ENCODE measurements at regions not wholly inside any gene's neighbourhood (a gene's known extent, or its start where the extent isn't known, plus 50 kb on each side); places are given as distances from the start of the nearest gene placed in this dataset.

DNA sequence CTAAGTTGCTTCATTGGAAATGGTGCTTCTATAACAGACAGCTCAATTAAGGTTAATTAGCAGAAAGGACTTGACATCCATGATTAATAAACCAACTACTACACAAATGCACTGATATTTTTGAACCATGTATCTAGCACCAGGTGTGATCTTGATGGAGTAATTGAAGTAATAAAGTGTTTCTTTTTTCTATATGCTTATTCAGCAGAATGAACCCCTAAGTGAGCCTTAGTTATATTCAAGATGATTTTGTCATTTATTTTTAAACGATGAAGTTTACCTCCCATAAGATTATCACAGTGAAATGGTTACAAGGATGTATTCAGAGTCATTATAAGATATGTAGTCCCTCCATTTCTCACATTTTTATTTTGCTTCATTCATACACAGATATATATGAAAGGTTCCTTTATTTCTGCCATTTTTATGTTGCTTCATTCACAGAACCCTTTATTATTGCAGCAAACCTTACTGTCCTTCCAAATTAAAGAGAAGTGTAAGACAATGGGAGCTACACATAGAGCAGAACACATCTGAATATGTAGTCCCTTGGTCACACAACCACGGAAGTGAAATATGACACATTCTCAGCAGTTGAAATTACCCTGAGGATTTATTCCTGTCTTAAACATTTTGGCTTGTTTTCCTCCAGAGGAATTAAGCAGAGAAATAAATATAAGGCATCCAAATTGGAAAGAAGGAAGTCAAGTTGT, 295.0 kb downstream of the RAP2B start:
- H3K27ac ChIP-seq: no peak overlapping the region
- no peak for TF ChIP-seq CTCF (IDR thresholded peaks at IDR 0.05)
- TF ChIP-seq POLR2A (IDR thresholded peaks at IDR 0.05): no peak
- H3K4me3 ChIP-seq: no peak overlapping the region
- WGBS (ENCODE audit: insufficient coverage, low coverage, low lambda C conversion rate, missing lambda C conversion rate): 49% methylated on average over 2 of the region's 2 CpGs
- intact Hi-C loops (cut with DNase I): no loop called here
- no peak for DNase-seq
- ATAC-seq: no peak
- no peaks in the 10 kb centered on the region for H3K36me3 ChIP-seq
- no peaks in the 10 kb centered on the region for H3K4me1 ChIP-seq
- no peaks in the 10 kb centered on the region for H3K27me3 ChIP-seq
- no peaks in the 10 kb centered on the region for H3K9me3 ChIP-seq

- Histone ChIP-seq H3K4me3 (no peak overlapping the region), H3K4me1 (no peaks in the 10 kb centered on the region), H3K27me3 (no peaks in the 10 kb centered on the region), H3K9me3 (no peaks in the 10 kb centered on the region), H3K27ac (no peak overlapping the region), H3K36me3 (no peaks in the 10 kb centered on the region)
- no peak for DNase-seq
- WGBS (ENCODE audit: insufficient coverage, low coverage, low lambda C conversion rate, missing lambda C conversion rate): 39% methylated on average over 3 of the region's 3 CpGs
- intact Hi-C loops (cut with DNase I): no loop called here
- TF ChIP-seq CTCF (IDR thresholded peaks at IDR 0.05): no peak
- no peak for TF ChIP-seq POLR2A (IDR thresholded peaks at IDR 0.05)
- no peak for ATAC-seq
Observed at GRCh38 chr3:153458881-153459280, 296.9 kb downstream of the RAP2B start.

DNA sequence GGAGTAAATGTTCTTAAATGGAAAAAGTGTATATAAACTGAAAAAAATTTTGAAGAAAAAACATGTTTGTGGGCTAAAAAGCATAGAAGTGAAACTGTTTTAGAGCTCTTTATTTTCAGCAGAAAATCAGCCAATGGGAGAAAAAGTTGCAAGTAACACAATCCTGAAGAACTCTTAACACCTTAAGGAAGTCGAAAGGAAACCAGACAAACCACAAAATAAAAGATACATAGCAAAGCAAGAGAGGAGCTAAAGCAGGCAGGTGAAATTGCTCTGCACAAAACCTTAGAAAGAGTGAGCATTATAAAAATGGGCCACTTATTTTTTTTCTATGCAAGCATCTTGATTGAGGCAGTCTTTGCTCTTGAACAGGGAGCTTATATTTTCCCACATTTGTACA, 300.5 kb downstream of the RAP2B start:
- Histone ChIP-seq H3K4me1 (no peaks in the 10 kb centered on the region), H3K36me3 (no peaks in the 10 kb centered on the region), H3K27ac (no peak overlapping the region), H3K9me3 (no peaks in the 10 kb centered on the region), H3K4me3 (no peak overlapping the region), H3K27me3 (no peaks in the 10 kb centered on the region)
- ATAC-seq: no peak
- TF ChIP-seq CTCF (IDR thresholded peaks at IDR 0.05) (no peak), POLR2A (IDR thresholded peaks at IDR 0.05) (no peak)
- DNase-seq: no peak
- WGBS (ENCODE audit: insufficient coverage, low coverage, low lambda C conversion rate, missing lambda C conversion rate): 50% methylated on average over 1 of the region's 1 CpG
- intact Hi-C loops (cut with DNase I): no loop called here

DNA sequence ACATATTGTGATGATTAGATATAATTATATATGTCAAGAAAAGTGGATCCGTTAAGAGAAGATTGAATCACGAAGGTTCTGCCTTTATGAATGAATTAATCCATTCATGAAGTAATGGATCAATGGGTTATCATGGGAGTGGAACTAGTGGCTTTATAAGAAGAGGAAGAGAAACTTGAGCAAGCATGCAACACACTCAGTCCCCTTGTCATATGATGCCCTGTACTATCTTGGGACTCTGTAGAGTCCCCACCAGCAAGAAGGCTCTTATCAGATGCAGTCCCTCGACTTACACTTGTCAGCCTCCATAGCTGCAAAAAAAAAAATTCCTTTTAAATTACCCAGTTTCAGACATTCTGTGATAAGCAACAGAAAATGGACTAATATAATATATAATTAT, 301.9 kb downstream of the RAP2B start:
- ATAC-seq (peak in 3 of 4 donors; percentile 20 to 28 (median 23)), DNase-seq (no peak)
- H3K27ac ChIP-seq: no peak overlapping the region
- no peak overlapping the region for H3K4me3 ChIP-seq
- intact Hi-C loops (cut with DNase I): no loop called here
- TF ChIP-seq CTCF (IDR thresholded peaks at IDR 0.05) (no peak), POLR2A (IDR thresholded peaks at IDR 0.05) (no peak)
- no peaks in the 10 kb centered on the region for H3K4me1 ChIP-seq
- H3K27me3 ChIP-seq: no peaks in the 10 kb centered on the region
- WGBS (ENCODE audit: insufficient coverage, low coverage, low lambda C conversion rate, missing lambda C conversion rate): 58% methylated on average over 3 of the region's 3 CpGs
- H3K36me3 ChIP-seq: no peaks in the 10 kb centered on the region
- H3K9me3 ChIP-seq: no peaks in the 10 kb centered on the region
